ENCODE measurements at regions not wholly inside any gene's neighbourhood (a gene's known extent, or its start where the extent isn't known, plus 50 kb on each side); places are given as distances from the start of the nearest gene placed in this dataset.

DNA sequence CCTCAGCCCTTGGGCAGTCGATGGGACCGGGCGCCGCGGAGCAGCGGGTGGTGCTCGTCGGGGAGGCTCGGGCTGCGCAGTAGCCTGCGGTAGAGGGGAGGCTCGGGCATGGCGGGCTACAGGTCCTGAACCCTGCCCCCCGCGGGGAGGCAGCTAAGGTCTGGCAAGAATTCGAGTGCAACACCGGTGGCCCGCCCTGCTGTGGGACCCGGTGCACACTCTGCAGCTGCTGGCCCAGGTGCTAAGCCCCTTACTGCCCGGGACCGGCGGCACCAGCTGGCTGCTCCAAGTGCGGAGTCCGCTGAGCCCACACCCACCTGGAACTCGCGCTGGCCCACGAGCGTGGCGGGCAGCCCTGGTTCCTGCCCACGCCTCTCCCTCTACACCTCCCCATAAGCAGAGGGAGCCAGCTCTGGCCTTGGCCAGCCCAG lies 377.7 kb upstream of the RBMS3 start:
- no peaks in the 10 kb centered on the region for H3K9me3 ChIP-seq (ENCODE audit: control insufficient read depth in 2 of 2, low read length in 2 of 2)
- no peaks in the 10 kb centered on the region for H3K36me3 ChIP-seq (ENCODE audit: control insufficient read depth in 2 of 2, insufficient read depth in 2 of 2, low read length in 2 of 2)
- no peaks in the 10 kb centered on the region for H3K27me3 ChIP-seq (ENCODE audit: control insufficient read depth in 2 of 2, insufficient read depth in 2 of 2, low read length in 2 of 2)
- H3K4me3 ChIP-seq (ENCODE audit: low read length in 2 of 2), result no peak overlapping the region
- H3K9ac ChIP-seq (ENCODE audit: low read depth in 1 of 2, low read length in 2 of 2), result no peak overlapping the region
- no peaks in the 10 kb centered on the region for H3K4me1 ChIP-seq (ENCODE audit: control insufficient read depth in 2 of 2, insufficient read depth in 2 of 2, low read length in 2 of 2)
- H3K27ac ChIP-seq (ENCODE audit: low read depth in 2 of 2, low read length in 2 of 2), result no peak overlapping the region

DNA sequence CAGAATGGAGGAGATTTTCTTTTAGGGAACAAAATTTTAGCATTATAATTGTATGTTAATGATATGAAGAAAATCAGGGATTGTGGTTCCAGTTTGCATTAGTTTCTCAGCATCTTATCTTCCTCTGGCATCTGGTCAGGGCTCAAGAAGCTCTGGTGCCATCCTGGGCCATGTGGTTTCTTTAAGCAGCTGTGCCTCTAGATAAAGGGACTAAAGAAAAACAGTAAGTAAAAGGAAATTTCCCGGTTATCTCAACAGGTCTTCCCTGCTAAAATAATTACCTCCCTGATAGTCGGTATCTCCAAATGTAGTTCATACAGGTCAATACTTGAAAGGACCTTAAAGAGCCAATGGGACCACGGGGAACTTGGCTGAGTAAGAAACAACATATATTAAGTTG lies 375.1 kb upstream of the RBMS3 start:
- H3K9me3 ChIP-seq (ENCODE audit: control insufficient read depth in 2 of 2, low read length in 2 of 2), result no peaks in the 10 kb centered on the region
- H3K4me1 ChIP-seq (ENCODE audit: control insufficient read depth in 2 of 2, insufficient read depth in 2 of 2, low read length in 2 of 2), result no peaks in the 10 kb centered on the region
- no peak overlapping the region for H3K27ac ChIP-seq (ENCODE audit: low read depth in 2 of 2, low read length in 2 of 2)
- no peak overlapping the region for H3K4me3 ChIP-seq (ENCODE audit: low read length in 2 of 2)
- no peak overlapping the region for H3K9ac ChIP-seq (ENCODE audit: low read depth in 1 of 2, low read length in 2 of 2)
- no peaks in the 10 kb centered on the region for H3K36me3 ChIP-seq (ENCODE audit: control insufficient read depth in 2 of 2, insufficient read depth in 2 of 2, low read length in 2 of 2)
- H3K27me3 ChIP-seq (ENCODE audit: control insufficient read depth in 2 of 2, insufficient read depth in 2 of 2, low read length in 2 of 2), result no peaks in the 10 kb centered on the region

DNA sequence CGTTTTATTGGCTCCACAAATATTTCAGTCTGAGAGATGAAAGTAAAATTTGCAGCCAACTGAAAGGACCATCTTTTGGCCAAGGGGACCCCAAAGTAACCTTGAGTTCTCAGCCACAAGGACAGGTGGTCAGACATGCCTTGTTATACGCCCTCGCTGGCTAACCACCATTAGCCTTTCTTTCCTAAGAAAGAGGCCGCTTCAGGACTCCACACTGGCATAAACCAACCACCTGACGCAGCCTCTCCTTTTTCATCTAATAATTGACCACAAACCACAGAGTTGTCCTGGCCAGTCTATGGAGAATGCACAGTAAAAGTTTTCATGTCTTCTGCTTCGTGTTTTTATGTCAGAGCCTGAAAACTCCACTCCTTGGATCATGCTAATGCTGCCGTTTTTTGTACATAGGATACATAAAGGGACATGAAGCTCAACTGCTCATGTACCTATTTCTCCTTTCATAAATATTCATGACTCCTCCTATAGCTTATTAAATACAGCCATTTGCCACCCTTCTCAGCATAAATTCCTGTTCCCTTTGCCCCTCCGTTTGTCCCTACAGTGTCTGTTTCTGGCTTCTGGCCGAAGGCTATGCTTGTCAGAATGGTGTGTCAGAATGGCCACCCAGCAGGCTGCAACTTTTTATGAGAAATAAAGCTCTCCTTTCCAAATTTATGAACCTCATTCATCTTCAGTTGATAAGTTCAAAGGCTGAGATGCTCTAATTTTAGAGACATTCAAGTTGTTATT lies 374.1 kb upstream of the RBMS3 start:
- H3K9me3 ChIP-seq (ENCODE audit: control insufficient read depth in 2 of 2, low read length in 2 of 2), result no peaks in the 10 kb centered on the region
- H3K4me1 ChIP-seq (ENCODE audit: control insufficient read depth in 2 of 2, insufficient read depth in 2 of 2, low read length in 2 of 2), result no peaks in the 10 kb centered on the region
- H3K27ac ChIP-seq (ENCODE audit: low read depth in 2 of 2, low read length in 2 of 2), result no peak overlapping the region
- H3K9ac ChIP-seq (ENCODE audit: low read depth in 1 of 2, low read length in 2 of 2), result no peak overlapping the region
- no peaks in the 10 kb centered on the region for H3K27me3 ChIP-seq (ENCODE audit: control insufficient read depth in 2 of 2, insufficient read depth in 2 of 2, low read length in 2 of 2)
- H3K4me3 ChIP-seq (ENCODE audit: low read length in 2 of 2), result no peak overlapping the region
- H3K36me3 ChIP-seq (ENCODE audit: control insufficient read depth in 2 of 2, insufficient read depth in 2 of 2, low read length in 2 of 2), result no peaks in the 10 kb centered on the region

DNA sequence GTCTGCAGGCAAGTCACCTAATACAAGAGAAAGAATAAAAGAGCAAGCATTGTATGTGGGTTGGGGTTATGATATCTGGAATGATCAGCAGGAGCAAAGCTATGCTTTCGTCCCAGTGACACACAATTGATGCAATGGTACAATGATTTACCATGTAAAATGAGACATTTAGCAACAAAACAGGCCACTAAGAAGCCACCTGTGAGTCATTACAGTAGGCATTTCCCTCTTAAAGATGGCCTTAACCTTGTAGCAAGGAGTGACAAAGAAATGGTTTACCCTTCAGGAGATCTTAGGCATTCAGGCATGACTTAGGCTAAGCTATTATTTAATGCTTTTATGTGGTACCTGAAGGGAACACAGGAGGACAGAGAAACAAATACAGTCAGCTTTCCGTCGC lies 373.3 kb upstream of the RBMS3 start:
- Histone ChIP-seq H3K4me1 (ENCODE audit: control insufficient read depth in 2 of 2, insufficient read depth in 2 of 2, low read length in 2 of 2) (no peaks in the 10 kb centered on the region), H3K27ac (ENCODE audit: low read depth in 2 of 2, low read length in 2 of 2) (no peak overlapping the region), H3K9me3 (ENCODE audit: control insufficient read depth in 2 of 2, low read length in 2 of 2) (no peaks in the 10 kb centered on the region), H3K9ac (ENCODE audit: low read depth in 1 of 2, low read length in 2 of 2) (no peak overlapping the region), H3K4me3 (ENCODE audit: low read length in 2 of 2) (no peak overlapping the region), H3K27me3 (ENCODE audit: control insufficient read depth in 2 of 2, insufficient read depth in 2 of 2, low read length in 2 of 2) (no peaks in the 10 kb centered on the region), H3K36me3 (ENCODE audit: control insufficient read depth in 2 of 2, insufficient read depth in 2 of 2, low read length in 2 of 2) (no peaks in the 10 kb centered on the region)

DNA sequence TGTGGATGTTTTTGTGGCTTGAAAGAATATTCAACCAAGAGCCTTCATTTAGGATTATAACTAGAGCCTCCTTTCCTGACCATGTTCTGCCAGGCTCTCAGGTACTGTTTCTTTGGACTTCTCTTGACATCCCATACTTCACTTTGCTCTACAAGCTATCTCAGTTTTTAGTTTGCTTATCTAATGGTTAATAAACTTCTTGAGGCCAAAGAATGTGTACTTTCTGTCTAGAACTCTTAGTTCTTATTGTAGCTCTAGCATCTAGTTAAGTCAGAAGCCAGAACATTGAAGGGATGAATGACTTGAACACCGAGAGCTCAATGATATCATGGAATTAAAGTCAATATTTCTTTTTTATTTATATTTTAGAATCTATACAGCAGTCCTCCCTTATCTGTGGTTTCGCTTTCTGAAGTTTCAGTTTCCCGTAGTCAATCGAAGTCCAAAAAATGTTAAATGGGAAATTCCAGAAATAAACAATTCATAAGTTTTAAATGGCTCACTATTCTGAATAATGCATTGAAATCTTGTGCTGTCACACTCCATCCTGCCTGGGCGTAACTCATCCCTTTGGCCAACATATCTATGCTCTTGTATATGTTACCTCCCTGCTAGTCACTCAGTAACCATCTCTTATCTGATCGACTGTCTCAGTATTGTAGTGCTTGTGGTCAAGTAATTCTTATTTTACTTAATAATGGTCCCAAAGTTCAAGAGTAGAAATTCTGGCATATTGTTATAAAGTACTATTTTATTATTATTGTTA lies 368.6 kb upstream of the RBMS3 start:
- H3K9ac ChIP-seq (ENCODE audit: low read depth in 1 of 2, low read length in 2 of 2), result no peak overlapping the region
- no peaks in the 10 kb centered on the region for H3K4me1 ChIP-seq (ENCODE audit: control insufficient read depth in 2 of 2, insufficient read depth in 2 of 2, low read length in 2 of 2)
- no peaks in the 10 kb centered on the region for H3K36me3 ChIP-seq (ENCODE audit: control insufficient read depth in 2 of 2, insufficient read depth in 2 of 2, low read length in 2 of 2)
- H3K4me3 ChIP-seq (ENCODE audit: low read length in 2 of 2), result no peak overlapping the region
- H3K9me3 ChIP-seq (ENCODE audit: control insufficient read depth in 2 of 2, low read length in 2 of 2), result no peaks in the 10 kb centered on the region
- H3K27me3 ChIP-seq (ENCODE audit: control insufficient read depth in 2 of 2, insufficient read depth in 2 of 2, low read length in 2 of 2), result no peaks in the 10 kb centered on the region
- peak overlapping the region in 1 of 2 donors; percentile 34 for H3K27ac ChIP-seq (ENCODE audit: low read depth in 2 of 2, low read length in 2 of 2)

DNA sequence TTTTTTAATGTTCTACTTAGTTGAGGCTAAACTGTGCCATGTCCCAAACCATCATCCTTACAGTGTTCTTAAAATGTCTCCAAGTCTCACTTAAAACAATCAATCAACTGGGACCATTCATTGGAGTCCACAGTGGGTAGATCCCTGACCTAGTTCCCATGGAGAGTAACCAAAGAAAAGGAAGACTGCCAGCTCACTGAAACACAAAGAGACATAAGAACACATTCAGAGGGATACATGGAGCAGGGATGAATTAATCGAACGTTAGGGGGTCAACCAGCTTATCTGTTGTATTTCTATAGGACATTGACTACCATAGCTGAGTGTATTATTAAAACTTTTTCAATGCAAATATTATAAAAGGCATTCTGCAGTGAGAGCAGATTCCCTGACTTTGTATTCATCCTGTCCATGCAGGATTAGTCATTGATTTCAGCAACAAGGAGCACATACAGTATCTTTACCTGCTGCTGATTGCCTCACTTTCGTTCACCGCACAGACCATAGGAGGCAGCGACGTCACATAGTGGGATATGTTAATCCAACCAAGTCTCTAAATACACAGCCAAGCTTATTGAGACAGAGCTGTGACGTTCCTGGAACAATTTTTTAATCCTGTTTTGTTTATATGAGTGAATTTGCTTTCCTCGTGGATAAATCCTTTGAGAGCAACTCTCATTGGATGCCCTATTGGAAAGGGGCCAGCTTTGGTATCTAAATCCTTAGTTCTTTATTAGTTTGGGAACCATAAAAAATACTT lies 364.9 kb upstream of the RBMS3 start:
- Histone ChIP-seq H3K9me3 (ENCODE audit: control insufficient read depth in 2 of 2, low read length in 2 of 2) (no peaks in the 10 kb centered on the region), H3K4me1 (ENCODE audit: control insufficient read depth in 2 of 2, insufficient read depth in 2 of 2, low read length in 2 of 2) (no peaks in the 10 kb centered on the region), H3K36me3 (ENCODE audit: control insufficient read depth in 2 of 2, insufficient read depth in 2 of 2, low read length in 2 of 2) (no peaks in the 10 kb centered on the region), H3K4me3 (ENCODE audit: low read length in 2 of 2) (no peak overlapping the region), H3K27ac (ENCODE audit: low read depth in 2 of 2, low read length in 2 of 2) (peak overlapping the region; percentile 17 to 19), H3K9ac (ENCODE audit: low read depth in 1 of 2, low read length in 2 of 2) (no peak overlapping the region), H3K27me3 (ENCODE audit: control insufficient read depth in 2 of 2, insufficient read depth in 2 of 2, low read length in 2 of 2) (no peaks in the 10 kb centered on the region)

DNA sequence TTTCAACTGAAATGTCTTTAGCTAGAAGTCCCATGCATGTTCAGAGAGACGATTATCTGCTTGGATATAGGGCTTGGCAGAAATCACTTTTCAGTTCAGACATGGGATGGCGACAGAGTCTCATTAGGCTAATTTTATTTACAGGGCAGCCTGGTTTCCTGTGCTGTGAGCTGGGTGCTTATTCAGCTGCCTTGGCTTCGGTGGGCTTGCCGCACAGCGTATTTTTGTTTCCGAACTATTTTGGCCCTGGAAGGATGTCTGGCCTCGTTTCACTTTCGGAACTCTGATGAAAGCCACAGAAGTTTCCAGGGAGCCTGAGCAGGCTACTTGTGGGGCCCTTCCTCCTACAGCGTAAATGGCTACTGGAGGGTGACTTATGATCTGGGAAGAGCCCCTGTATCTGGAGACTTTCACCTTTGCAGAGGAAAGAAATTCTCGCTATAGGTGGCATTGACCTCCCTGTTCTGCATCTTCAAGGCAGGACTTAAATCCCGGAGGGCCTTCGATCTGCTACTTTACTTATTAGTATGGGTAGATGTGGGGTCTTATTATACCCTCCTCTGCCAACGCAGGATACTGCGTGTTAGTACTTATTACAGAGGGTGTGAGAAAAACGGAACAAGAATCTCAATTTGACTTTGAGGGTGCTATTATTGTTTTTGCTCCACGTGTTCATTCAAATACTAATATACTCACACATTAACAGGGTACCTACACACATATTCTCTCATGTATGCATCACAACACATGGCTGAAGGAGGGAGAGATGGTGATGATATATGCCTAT lies 364.0 kb upstream of the RBMS3 start:
- peak overlapping the region in 1 of 2 donors; percentile 10 for H3K9ac ChIP-seq (ENCODE audit: low read depth in 1 of 2, low read length in 2 of 2)
- no peaks in the 10 kb centered on the region for H3K4me1 ChIP-seq (ENCODE audit: control insufficient read depth in 2 of 2, insufficient read depth in 2 of 2, low read length in 2 of 2)
- H3K27me3 ChIP-seq (ENCODE audit: control insufficient read depth in 2 of 2, insufficient read depth in 2 of 2, low read length in 2 of 2), result no peaks in the 10 kb centered on the region
- no peaks in the 10 kb centered on the region for H3K9me3 ChIP-seq (ENCODE audit: control insufficient read depth in 2 of 2, low read length in 2 of 2)
- H3K27ac ChIP-seq (ENCODE audit: low read depth in 2 of 2, low read length in 2 of 2), result peak overlapping the region; percentile 14 to 17
- H3K4me3 ChIP-seq (ENCODE audit: low read length in 2 of 2), result peak overlapping the region in 1 of 2 donors; percentile 5
- no peaks in the 10 kb centered on the region for H3K36me3 ChIP-seq (ENCODE audit: control insufficient read depth in 2 of 2, insufficient read depth in 2 of 2, low read length in 2 of 2)

DNA sequence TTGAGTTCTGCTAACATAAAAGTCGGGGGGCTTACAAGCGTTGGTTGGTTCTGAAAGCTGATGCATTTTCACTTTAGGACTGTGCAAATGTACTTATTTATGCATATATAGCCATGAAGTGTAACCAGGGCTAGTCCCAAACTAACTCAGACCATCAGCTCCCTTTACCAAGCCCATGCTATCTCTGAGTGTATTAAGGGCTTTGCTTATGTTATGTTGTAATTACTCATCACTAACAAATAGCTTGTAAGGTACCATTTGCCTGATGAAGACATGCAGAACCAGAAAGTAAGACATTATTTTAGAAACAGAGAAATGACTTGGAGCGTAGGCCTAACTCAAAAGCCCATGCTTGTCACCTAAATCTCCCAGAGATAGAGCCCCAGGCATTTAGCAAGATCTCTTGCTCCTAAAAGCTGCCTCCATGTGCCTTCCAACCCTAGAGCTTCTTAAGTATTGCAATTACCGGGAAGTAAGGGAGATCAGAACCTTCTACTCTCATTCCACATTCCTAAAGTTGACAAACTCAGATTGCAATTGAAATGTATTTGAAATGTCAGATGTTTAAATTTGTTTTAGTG lies 362.9 kb upstream of the RBMS3 start:
- Histone ChIP-seq H3K27me3 (ENCODE audit: control insufficient read depth in 2 of 2, insufficient read depth in 2 of 2, low read length in 2 of 2) (no peaks in the 10 kb centered on the region), H3K36me3 (ENCODE audit: control insufficient read depth in 2 of 2, insufficient read depth in 2 of 2, low read length in 2 of 2) (no peaks in the 10 kb centered on the region), H3K9ac (ENCODE audit: low read depth in 1 of 2, low read length in 2 of 2) (no peak overlapping the region), H3K27ac (ENCODE audit: low read depth in 2 of 2, low read length in 2 of 2) (no peak overlapping the region), H3K4me3 (ENCODE audit: low read length in 2 of 2) (no peak overlapping the region), H3K9me3 (ENCODE audit: control insufficient read depth in 2 of 2, low read length in 2 of 2) (no peaks in the 10 kb centered on the region), H3K4me1 (ENCODE audit: control insufficient read depth in 2 of 2, insufficient read depth in 2 of 2, low read length in 2 of 2) (no peaks in the 10 kb centered on the region)

DNA sequence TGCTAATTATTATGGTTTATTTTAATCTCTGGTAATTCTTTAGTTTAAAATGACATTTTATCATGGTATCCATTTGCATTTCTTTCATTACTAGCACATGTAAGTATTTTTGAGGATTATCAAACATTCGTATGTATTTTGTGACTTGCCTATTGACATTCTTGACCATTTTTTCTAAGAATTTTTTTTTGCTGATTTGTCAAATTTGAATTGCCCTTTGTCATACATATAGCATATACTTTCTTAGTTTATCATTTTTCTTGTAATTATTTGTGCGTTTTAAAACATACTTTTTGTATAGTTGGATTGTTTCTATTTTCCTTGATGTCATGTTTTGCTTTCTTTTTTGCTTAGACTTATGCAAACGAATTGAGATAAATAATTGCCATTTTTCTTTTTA lies 358.5 kb upstream of the RBMS3 start:
- Histone ChIP-seq H3K4me1 (ENCODE audit: control insufficient read depth in 2 of 2, insufficient read depth in 2 of 2, low read length in 2 of 2) (no peaks in the 10 kb centered on the region), H3K4me3 (ENCODE audit: low read length in 2 of 2) (no peak overlapping the region), H3K9me3 (ENCODE audit: control insufficient read depth in 2 of 2, low read length in 2 of 2) (no peaks in the 10 kb centered on the region), H3K36me3 (ENCODE audit: control insufficient read depth in 2 of 2, insufficient read depth in 2 of 2, low read length in 2 of 2) (no peaks in the 10 kb centered on the region), H3K27me3 (ENCODE audit: control insufficient read depth in 2 of 2, insufficient read depth in 2 of 2, low read length in 2 of 2) (no peaks in the 10 kb centered on the region), H3K9ac (ENCODE audit: low read depth in 1 of 2, low read length in 2 of 2) (no peak overlapping the region), H3K27ac (ENCODE audit: low read depth in 2 of 2, low read length in 2 of 2) (no peak overlapping the region)
